Fibroblast of lung (primary cell): ENCODE measurements at regions not wholly inside any gene's neighbourhood (a gene's known extent, or its start where the extent isn't known, plus 50 kb on each side); places are given as distances from the start of the nearest gene placed in this dataset.

Experiments used
- DNase-seq, 2 donors: peaks; one replicate each; pipeline versions ENCODE4 v3.0.0 to v3.0.0-alpha.2; 2010; ENCODE audit warnings: low read depth in 2 of 2
- H2AFZ ChIP-seq: 2 replicates; pipeline ENCODE4 v1.5.1; 2012; ENCODE audit warnings: low read length, control low read depth, inconsistent platforms
- H3K27ac ChIP-seq: 2 replicates; pipeline ENCODE4 v1.5.1; 2011; ENCODE audit warnings: low read length, control low read depth; ENCODE audit not compliant: insufficient read depth
- H3K27me3 ChIP-seq: 2 replicates; pipeline ENCODE4 v1.5.1; 2011; ENCODE audit warnings: mild to moderate bottlenecking, low read length; ENCODE audit not compliant: control insufficient read depth, insufficient read depth
- H3K36me3 ChIP-seq: 2 replicates; pipeline ENCODE4 v1.5.1; 2011; ENCODE audit warnings: low read length; ENCODE audit not compliant: control insufficient read depth, insufficient read depth
- H3K4me1 ChIP-seq: 2 replicates; pipeline ENCODE4 v1.5.1; 2011; ENCODE audit warnings: low read length; ENCODE audit not compliant: control insufficient read depth, insufficient read depth; ENCODE audit errors: extremely low read depth
- H3K4me2 ChIP-seq: 2 replicates; pipeline ENCODE4 v1.5.1; 2011; ENCODE audit warnings: low read length, control low read depth; ENCODE audit not compliant: insufficient read depth; ENCODE audit errors: extremely low read depth
- H3K4me3 ChIP-seq, 4 experiments: fragments of 200-600 bp in 1 of 4; sonication (generic) in 1 of 4; replicated peaks in 1 of 4; 2 replicates each; pipeline ENCODE4 v1.5.1; 2011 to 2016; ENCODE audit warnings: low read length in 4 of 4, low read depth in 3 of 4, mild to moderate bottlenecking in 3 of 4, control low read depth in 2 of 4, inconsistent platforms in 1 of 4, mixed read lengths in 1 of 4; ENCODE audit not compliant: insufficient read depth in 1 of 4; ENCODE audit errors: control extremely low read depth in 1 of 4
- H3K79me2 ChIP-seq: 2 replicates; pipeline ENCODE4 v1.5.1; 2012; ENCODE audit warnings: mild to moderate bottlenecking, low read length, inconsistent platforms; ENCODE audit not compliant: control insufficient read depth, insufficient read depth
- H3K9ac ChIP-seq: 2 replicates; pipeline ENCODE4 v1.5.1; 2011; ENCODE audit warnings: mild to moderate bottlenecking, low read length, control low read depth; ENCODE audit not compliant: insufficient read depth
- H3K9me3 ChIP-seq: 2 replicates; pipeline ENCODE4 v1.5.1; 2012; ENCODE audit warnings: low read depth, low read length; ENCODE audit not compliant: control insufficient read depth, insufficient read depth
- H4K20me1 ChIP-seq: 2 replicates; pipeline ENCODE4 v1.5.1; 2011; ENCODE audit warnings: low read length; ENCODE audit not compliant: control insufficient read depth, insufficient read depth; ENCODE audit errors: extremely low read depth
- CTCF ChIP-seq, 2 donors: IDR thresholded peaks in 1 of 2; conservative IDR thresholded peaks in 1 of 2; 1 replicate in 1 of 2; 2 replicates in 1 of 2; pipeline ENCODE4 v1.5.1; 2011 to 2012; ENCODE audit warnings: low read length in 2 of 2, control low read depth in 1 of 2, inconsistent platforms in 1 of 2, low read depth in 1 of 2, mild to moderate bottlenecking in 1 of 2
- EZH2 ChIP-seq: IDR thresholded peaks from 2 replicates; pipeline ENCODE4 v1.5.1; 2012; ENCODE audit warnings: low read length, control low read depth, mild to moderate bottlenecking; ENCODE audit errors: missing control alignments

DNA sequence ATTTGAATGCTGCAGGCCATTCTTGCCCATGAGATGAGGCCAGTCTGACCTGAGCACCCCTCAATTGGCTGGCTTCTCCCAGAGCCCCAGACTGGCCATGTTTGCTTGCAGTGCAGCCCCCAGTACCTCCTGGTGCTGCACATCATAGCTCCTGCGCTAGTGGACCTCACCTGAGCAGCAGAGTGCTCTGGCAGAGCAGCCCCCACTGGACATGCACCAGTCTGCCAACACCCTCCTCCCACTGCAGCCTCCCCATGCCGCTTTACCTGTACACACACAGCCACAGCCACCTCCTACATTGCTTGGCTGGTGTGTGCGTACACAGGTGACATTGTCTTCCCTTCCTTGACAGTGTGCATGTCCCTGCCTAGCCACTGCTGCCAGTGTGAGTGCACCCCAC, 940.2 kb downstream of the EFNA5 start:
- Histone ChIP-seq H3K9me3 (no peaks in the 10 kb centered on the region), H3K4me3 (no peak overlapping the region), H3K4me2 (no peak overlapping the region), H4K20me1 (no peaks in the 10 kb centered on the region), H3K27me3 (no peaks in the 10 kb centered on the region), H3K4me1 (no peaks in the 10 kb centered on the region), H2AFZ (no peak overlapping the region), H3K9ac (no peak overlapping the region), H3K79me2 (no peaks in the 10 kb centered on the region), H3K36me3 (no peaks in the 10 kb centered on the region), H3K27ac (no peak overlapping the region)
- no peak for TF ChIP-seq CTCF (conservative IDR thresholded peaks at IDR 0.05 in 1 of 2, IDR thresholded peaks at IDR 0.05 in 1 of 2; ENCODE audit: low read depth in 1 of 2, low read length in 2 of 2)
- no peak for TF ChIP-seq EZH2
- DNase-seq: no peak

DNA sequence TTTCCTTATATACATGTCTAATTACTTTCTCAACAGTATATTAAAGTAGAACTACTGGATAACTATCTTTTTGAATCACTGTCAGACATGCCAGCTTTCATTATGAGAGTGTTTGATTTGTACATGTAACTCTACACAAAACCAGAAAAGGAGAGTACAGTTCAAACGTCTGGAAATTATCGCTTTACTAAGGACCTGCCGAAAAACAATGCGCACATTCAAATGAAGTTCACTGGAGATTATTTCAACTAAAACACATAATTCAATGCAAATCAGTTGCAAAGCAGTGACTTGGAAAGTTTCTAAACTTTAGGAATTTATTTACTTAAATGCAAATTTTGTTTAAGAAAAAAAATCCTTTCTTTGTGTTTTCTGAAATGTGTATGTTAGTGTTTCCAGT, 942.5 kb downstream of the EFNA5 start:
- H3K4me2 ChIP-seq: no peak overlapping the region
- H4K20me1 ChIP-seq: no peaks in the 10 kb centered on the region
- H3K4me1 ChIP-seq: no peaks in the 10 kb centered on the region
- H3K27ac ChIP-seq: no peak overlapping the region
- H3K9ac ChIP-seq: no peak overlapping the region
- H3K27me3 ChIP-seq: no peaks in the 10 kb centered on the region
- H3K36me3 ChIP-seq: no peaks in the 10 kb centered on the region
- TF ChIP-seq CTCF (conservative IDR thresholded peaks at IDR 0.05 in 1 of 2, IDR thresholded peaks at IDR 0.05 in 1 of 2; ENCODE audit: low read depth in 1 of 2, low read length in 2 of 2): no peak
- no peak overlapping the region for H2AFZ ChIP-seq
- no peak for DNase-seq
- no peaks in the 10 kb centered on the region for H3K9me3 ChIP-seq
- no peak overlapping the region for H3K4me3 ChIP-seq
- H3K79me2 ChIP-seq: no peaks in the 10 kb centered on the region

- no peak overlapping the region for H3K27ac ChIP-seq
- H3K4me1 ChIP-seq: no peaks in the 10 kb centered on the region
- H3K9me3 ChIP-seq: no peaks in the 10 kb centered on the region
- H3K27me3 ChIP-seq: no peaks in the 10 kb centered on the region
- DNase-seq: no peak
- no peaks in the 10 kb centered on the region for H4K20me1 ChIP-seq
- H3K4me2 ChIP-seq: no peak overlapping the region
- no peak overlapping the region for H3K9ac ChIP-seq
- TF ChIP-seq CTCF (conservative IDR thresholded peaks at IDR 0.05 in 1 of 2, IDR thresholded peaks at IDR 0.05 in 1 of 2; ENCODE audit: low read depth in 1 of 2, low read length in 2 of 2): no peak
- TF ChIP-seq EZH2: no peak
- no peaks in the 10 kb centered on the region for H3K79me2 ChIP-seq
- no peaks in the 10 kb centered on the region for H3K36me3 ChIP-seq
- no peak overlapping the region for H3K4me3 ChIP-seq
- no peak overlapping the region for H2AFZ ChIP-seq
Measured at GRCh38 chr5:106727071-106727470, 943.7 kb downstream of the EFNA5 start.
